GM18520 (cell line): ENCODE measurements at regions not wholly inside any gene's neighbourhood (a gene's known extent, or its start where the extent isn't known, plus 50 kb on each side); places are given as distances from the start of the nearest gene placed in this dataset.

Experiments used
- ATAC-seq: cut with Tn5 transposase; IDR thresholded peaks from one replicate; pipeline ENCODE4 v1.9.1; 2021; ENCODE audit not compliant: unreplicated experiment

DNA sequence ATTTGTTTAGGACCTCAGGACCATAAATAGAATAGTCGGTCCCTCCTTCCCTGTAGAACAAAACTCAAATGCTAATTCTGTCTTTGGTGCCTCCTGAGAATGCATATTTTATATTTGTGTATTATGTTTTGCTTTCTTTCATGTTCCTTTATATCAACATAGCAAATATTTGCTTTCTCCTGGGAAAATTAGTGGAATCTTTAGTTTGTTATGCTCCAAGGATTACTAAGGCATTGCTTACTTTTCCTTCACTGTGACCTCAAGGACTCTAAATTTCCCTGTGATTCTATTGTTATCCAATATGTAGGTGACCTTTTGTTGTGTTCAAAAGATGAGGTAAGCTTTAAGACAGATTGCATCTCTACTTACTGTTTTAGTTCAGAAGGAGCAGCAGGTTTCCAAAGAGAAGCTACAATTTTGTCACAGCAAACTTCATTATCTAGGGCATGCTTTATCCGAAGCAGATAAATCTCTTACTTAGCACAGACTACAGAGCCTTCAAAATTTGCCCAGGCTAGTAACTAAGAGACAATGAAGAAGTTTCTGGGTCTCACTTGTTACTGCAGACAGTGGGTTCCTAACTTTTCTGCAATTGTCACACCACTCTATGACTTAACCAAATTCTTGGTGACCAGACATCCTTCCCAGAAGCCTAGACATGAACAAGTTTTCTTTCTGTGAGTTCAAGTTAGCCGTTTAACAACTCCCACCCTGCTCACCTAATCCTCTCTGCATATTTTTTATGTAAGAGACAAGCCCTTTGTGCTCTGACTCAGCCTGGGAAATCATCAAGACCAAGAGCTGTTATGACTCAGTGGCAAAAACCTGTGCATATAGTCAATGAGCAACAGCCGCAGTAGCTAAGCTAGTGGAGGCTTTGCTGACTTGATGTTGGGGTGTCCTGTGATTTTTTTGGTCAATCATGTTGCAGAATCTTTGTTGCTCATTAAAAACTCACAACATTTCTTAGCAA is 378.8 kb downstream of the QKI start:
- peak; percentile 99 for ATAC-seq

GRCh38 chr6:163790266-163790840 is 375.8 kb downstream of the QKI start:
- no peak for ATAC-seq

GRCh38 chr6:163789199-163789810 is 374.8 kb downstream of the QKI start:
- ATAC-seq, result no peak

- no peak for ATAC-seq
Measured at GRCh38 chr6:163786995-163787671, 372.6 kb downstream of the QKI start.

DNA sequence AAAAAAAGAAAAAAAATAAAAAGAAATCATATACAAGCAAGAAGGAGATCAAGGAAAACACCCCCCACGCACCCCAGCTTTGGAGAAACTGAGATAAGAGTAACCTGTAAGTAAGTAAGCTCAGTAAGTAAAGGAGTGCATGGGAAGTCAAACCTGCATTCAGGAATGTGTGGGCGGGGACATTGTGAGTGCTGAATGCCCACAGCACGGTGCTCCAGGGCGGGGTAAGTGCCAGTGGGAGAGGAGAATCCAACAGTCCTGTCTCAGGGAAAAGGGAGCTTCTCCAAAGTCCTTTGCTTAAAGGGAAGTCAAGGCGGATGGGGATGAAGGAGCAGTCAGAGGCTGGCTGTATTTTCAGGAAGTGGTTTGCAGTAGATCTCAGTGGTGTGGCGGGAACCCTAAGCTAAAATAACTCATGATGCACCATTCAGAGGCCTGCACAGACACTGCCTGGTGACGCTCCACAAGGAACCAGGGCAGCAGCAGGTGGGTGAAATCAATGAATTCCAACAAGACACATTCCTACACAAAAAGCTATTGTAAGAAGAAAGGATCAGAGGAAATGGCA is 368.0 kb downstream of the QKI start:
- ATAC-seq, result peak; percentile 46

- no peak for ATAC-seq
Measured at GRCh38 chr6:163780994-163781393, 366.5 kb downstream of the QKI start.

DNA sequence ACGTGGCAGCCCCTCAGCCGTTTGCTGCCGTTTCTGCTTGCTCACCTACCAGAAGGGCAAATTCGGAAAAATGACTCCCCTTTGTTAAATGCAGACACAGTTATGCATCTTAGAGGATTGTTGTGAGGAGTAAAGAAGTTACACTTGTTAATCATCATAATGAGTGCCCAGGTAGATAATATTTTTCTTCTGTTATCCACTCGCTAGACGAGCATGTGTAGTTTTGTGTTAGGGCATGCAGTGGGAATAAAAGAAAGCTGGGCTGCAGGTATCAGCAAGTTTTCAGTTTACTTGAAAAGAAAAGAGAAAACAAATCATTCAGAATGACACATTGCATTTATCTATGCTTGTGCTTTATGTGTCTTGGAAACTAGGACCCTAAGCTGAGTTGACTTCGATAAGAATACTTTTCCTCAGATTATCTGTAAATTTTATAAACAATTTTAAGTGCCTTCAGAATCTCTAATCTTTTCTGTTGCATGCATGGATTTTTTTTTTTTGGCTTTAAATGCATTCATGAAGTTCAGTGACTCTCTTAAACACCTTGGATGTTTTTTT is 365.3 kb downstream of the QKI start:
- ATAC-seq, result no peak

DNA sequence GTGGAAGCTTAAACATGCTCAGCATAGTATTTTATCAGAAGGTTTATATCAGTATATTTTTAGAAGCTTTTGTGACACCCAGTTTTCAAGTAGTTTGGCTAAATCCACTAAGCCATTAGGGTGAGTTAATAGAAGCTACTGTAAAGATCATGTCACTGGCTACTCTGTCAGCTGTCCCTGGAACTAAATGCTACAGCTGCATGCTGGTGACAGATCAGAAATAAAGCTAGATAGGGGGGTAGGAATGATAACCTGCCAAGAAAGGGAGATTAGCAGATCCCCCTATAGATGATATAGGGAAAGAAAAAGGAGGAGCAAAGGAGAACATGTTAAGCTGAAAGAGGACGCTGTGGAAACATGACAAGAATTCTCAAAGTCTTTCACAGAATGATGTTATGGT is 363.2 kb downstream of the QKI start:
- ATAC-seq, result no peak

- no peak for ATAC-seq
Measured at GRCh38 chr6:163776906-163777686, 362.6 kb downstream of the QKI start.

- ATAC-seq, result no peak
Measured at GRCh38 chr6:163776196-163776905, 361.8 kb downstream of the QKI start.

GRCh38 chr6:163775313-163775712 is 360.8 kb downstream of the QKI start:
- no peak for ATAC-seq

DNA sequence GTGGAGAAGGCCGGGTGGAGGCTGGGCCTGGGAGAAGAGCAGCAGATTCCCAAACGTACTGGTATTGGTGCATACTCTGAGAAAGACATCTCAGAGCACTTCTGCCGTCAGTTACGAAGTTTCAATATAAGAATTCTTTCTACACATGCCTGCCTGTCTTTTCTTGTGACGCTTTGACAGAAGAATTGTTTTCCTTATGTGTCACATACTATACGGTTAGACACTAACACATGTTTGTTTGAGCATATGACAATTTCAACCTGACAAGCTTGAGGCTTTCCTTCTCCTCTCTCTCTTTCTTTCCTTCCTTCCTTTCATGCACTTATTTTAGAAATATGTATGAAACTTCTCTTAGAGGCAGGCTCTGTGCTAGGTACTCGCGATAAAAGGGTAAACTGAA is 360.0 kb downstream of the QKI start:
- ATAC-seq, result no peak

- ATAC-seq, result no peak
Measured at GRCh38 chr6:163773646-163774045, 359.1 kb downstream of the QKI start.

DNA sequence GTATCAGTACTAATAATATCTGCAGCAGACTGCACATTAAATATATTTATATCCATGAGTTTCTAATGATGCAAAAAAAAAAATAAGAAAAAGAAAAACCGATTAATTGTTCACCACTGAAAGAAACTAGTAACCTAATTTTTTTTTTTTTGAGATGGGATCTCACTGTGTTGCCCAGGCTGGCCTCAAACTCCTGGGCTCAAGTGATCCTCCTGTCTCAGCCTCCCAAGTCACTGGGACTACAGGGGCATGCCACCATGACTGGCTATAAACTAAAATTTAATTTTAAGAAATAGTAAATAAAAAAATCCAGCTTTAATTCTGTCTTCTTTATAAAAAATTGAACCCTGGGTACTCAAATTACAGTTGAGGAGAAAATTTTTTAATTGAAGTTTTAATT is 358.2 kb downstream of the QKI start:
- no peak for ATAC-seq

DNA sequence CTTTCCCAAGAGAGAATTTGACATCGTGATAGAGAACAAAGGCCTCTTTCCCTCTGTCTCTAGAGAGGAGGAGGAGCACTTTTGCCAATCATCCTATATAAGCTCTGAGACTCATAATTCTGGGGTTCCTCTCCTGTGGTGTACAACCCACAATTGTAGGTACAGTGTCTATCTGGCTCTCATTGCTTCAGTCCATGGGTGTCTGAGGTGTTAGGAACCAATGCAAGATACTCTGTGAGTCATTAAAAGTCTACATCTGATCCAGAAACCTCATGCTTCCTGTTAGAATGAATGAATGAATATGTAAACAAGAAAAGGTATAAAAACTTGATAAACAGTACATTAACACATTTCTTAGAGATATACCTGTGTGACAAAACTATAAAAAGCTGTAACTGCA is 356.7 kb downstream of the QKI start:
- no peak for ATAC-seq

- ATAC-seq, result no peak
Measured at GRCh38 chr6:163768905-163769304, 354.4 kb downstream of the QKI start.

GRCh38 chr6:163766936-163767335 is 352.4 kb downstream of the QKI start:
- ATAC-seq, result no peak

DNA sequence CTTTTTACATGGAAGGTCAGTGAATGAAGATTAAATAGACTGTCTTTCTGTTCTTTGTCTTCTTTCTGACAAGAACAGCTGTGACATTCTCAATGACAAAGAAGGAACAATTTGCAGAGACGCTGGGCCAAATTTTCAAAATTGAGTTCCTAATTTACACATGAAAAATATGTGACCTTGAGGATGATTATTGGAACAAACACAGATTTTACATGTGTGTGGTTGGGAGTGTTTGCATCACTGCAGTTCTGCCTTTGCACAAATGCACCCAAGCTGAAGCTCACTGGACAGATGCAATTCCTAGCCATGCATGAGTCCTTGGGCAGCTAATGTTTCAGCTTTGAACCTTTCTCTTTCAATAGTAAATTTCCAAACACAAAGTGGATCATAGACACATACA is 350.8 kb downstream of the QKI start:
- no peak for ATAC-seq

- ATAC-seq, result no peak
Measured at GRCh38 chr6:163764565-163764964, 350.0 kb downstream of the QKI start.
